GDM1 (cell line): ENCODE measurements at regions not wholly inside any gene's neighbourhood (a gene's known extent, or its start where the extent isn't known, plus 50 kb on each side); places are given as distances from the start of the nearest gene placed in this dataset.
"Not testable (repeated sequence)": the region's sequence is repeated elsewhere in the genome, so short reads cannot be mapped to it uniquely, and the experiment has no call there.

Experiments
- DNase-seq: peaks from one replicate; lab custom pipeline; 2025; lab: John Stamatoyannopoulos, UW

GRCh38 chr13:78540058-78540457 lies 63.3 kb downstream of the POU4F1 start:
- no peak for DNase-seq

- DNase-seq: not testable (repeated sequence)
Measured at GRCh38 chr13:78526044-78526443, 77.3 kb downstream of the POU4F1 start.

GRCh38 chr13:78524936-78525335 lies 78.4 kb downstream of the POU4F1 start:
- DNase-seq: no peak

- DNase-seq: no peak
Measured at GRCh38 chr13:78521091-78521490, 82.3 kb downstream of the POU4F1 start.

GRCh38 chr13:78520425-78520824 lies 82.9 kb downstream of the POU4F1 start:
- no peak for DNase-seq

- not testable (repeated sequence) for DNase-seq
Measured at GRCh38 chr13:78518482-78518881, 84.9 kb downstream of the POU4F1 start.

GRCh38 chr13:78499802-78500201 lies 103.5 kb downstream of the POU4F1 start:
- DNase-seq: no peak

GRCh38 chr13:78497702-78498355 lies 105.5 kb downstream of the POU4F1 start:
- DNase-seq: peak; percentile 54

- DNase-seq: no peak
Measured at GRCh38 chr13:78491978-78492377, 111.4 kb downstream of the POU4F1 start.

GRCh38 chr13:78490225-78490624 lies 113.1 kb downstream of the POU4F1 start:
- DNase-seq: not testable (repeated sequence)

- DNase-seq: no peak
Measured at GRCh38 chr13:78487707-78488106, 115.6 kb downstream of the POU4F1 start.

- no peak for DNase-seq
Measured at GRCh38 chr13:78485803-78486202, 117.5 kb downstream of the POU4F1 start.

GRCh38 chr13:78478183-78478582 lies 125.2 kb downstream of the POU4F1 start:
- no peak for DNase-seq

- DNase-seq: no peak
Measured at GRCh38 chr13:78476910-78477309, 126.4 kb downstream of the POU4F1 start.

- no peak for DNase-seq
Measured at GRCh38 chr13:78468621-78469020, 134.7 kb downstream of the POU4F1 start.

GRCh38 chr13:78465250-78465649 lies 138.1 kb downstream of the POU4F1 start:
- no peak for DNase-seq

GRCh38 chr13:78460176-78460575 lies 143.2 kb downstream of the POU4F1 start:
- DNase-seq: no peak

- DNase-seq: no peak
Measured at GRCh38 chr13:78443839-78444238, 159.5 kb downstream of the POU4F1 start.

GRCh38 chr13:78437781-78438180 lies 165.6 kb downstream of the POU4F1 start:
- no peak for DNase-seq

GRCh38 chr13:78436311-78436710 lies 167.0 kb downstream of the POU4F1 start:
- no peak for DNase-seq

GRCh38 chr13:78431328-78431727 lies 172.0 kb downstream of the POU4F1 start:
- DNase-seq: no peak

- DNase-seq: no peak
Measured at GRCh38 chr13:78430811-78431210, 172.5 kb downstream of the POU4F1 start.

- DNase-seq: no peak
Measured at GRCh38 chr13:78430166-78430791, 173.1 kb downstream of the POU4F1 start.

- DNase-seq: no peak
Measured at GRCh38 chr13:78428646-78429045, 174.7 kb downstream of the POU4F1 start.
